Loucy (cell line): ENCODE measurements at regions not wholly inside any gene's neighbourhood (a gene's known extent, or its start where the extent isn't known, plus 50 kb on each side); places are given as distances from the start of the nearest gene placed in this dataset.

ENCODE experiments used
- H2AFZ ChIP-seq: fragments of 200-600 bp; sonication (generic); 2 replicates; pipeline ENCODE4 v1.6.0; 2016; ENCODE audit warnings: antibody characterized with exemption, mild to moderate bottlenecking, low read length, moderate library complexity
- H3F3A ChIP-seq: fragments of 200-600 bp; 2 replicates; pipeline ENCODE4 v1.6.0; 2016; ENCODE audit warnings: antibody characterized with exemption, low read depth, mild to moderate bottlenecking
- H3K27me3 ChIP-seq: fragments of 200-600 bp; sonication (generic); 2 replicates; pipeline ENCODE4 v1.6.1; 2014; ENCODE audit warnings: low read length, mild to moderate bottlenecking; ENCODE audit not compliant: insufficient read depth, poor library complexity, severe bottlenecking
- H3K36me3 ChIP-seq: fragments of 200-600 bp; sonication (generic); 2 replicates; pipeline ENCODE4 v1.6.1; 2016; ENCODE audit warnings: low read length; ENCODE audit not compliant: insufficient read depth
- H3K4me1 ChIP-seq: fragments of 200-600 bp; sonication (generic); 2 replicates; pipeline ENCODE4 v1.5.1; 2014; ENCODE audit warnings: low read length, mild to moderate bottlenecking; ENCODE audit not compliant: insufficient read depth, poor library complexity, severe bottlenecking
- H3K4me2 ChIP-seq: fragments of 200-600 bp; sonication (generic); 2 replicates; pipeline ENCODE4 v1.6.0; 2014; ENCODE audit warnings: antibody characterized with exemption, low read length, low read depth, mild to moderate bottlenecking; ENCODE audit not compliant: poor library complexity, severe bottlenecking
- H3K4me3 ChIP-seq: fragments of 200-600 bp; sonication (generic); 2 replicates; pipeline ENCODE4 v1.5.1; 2014; ENCODE audit warnings: low read length, mild to moderate bottlenecking, mixed read lengths; ENCODE audit not compliant: poor library complexity, severe bottlenecking
- H3K79me2 ChIP-seq: fragments of 200-600 bp; sonication (generic); 2 replicates; pipeline ENCODE4 v1.6.1; 2014; ENCODE audit warnings: low read length; ENCODE audit not compliant: insufficient read depth
- H3K9ac ChIP-seq: fragments of 200-600 bp; sonication (generic); 2 replicates; pipeline ENCODE4 v1.6.0; 2014; ENCODE audit warnings: mild to moderate bottlenecking, low read depth, low read length, moderate library complexity; ENCODE audit not compliant: poor library complexity, severe bottlenecking
- H3K9me2 ChIP-seq: fragments of 200-600 bp; sonication (generic); replicated peaks from 2 replicates; pipeline ENCODE4 v1.6.1; 2016; ENCODE audit warnings: low read depth, low read length, mixed read lengths
- H3K9me3 ChIP-seq: fragments of 200-600 bp; sonication (generic); 2 replicates; pipeline ENCODE4 v1.6.1; 2014; ENCODE audit warnings: mild to moderate bottlenecking, antibody characterized with exemption, low read length, low read depth; ENCODE audit not compliant: insufficient read depth
- H4K20me1 ChIP-seq: fragments of 200-600 bp; sonication (generic); 2 replicates; pipeline ENCODE4 v1.6.0; 2014; ENCODE audit warnings: antibody characterized with exemption, low read length, mild to moderate bottlenecking; ENCODE audit not compliant: insufficient read depth, poor library complexity, severe bottlenecking
- EZH2phosphoT487 ChIP-seq: fragments of 200-600 bp; IDR thresholded peaks from 2 replicates; pipeline ENCODE4 v1.6.1; 2018; ENCODE audit warnings: antibody characterized with exemption, mild to moderate bottlenecking, moderate library complexity, borderline replicate concordance
- TF ChIP-seq, protein P1 (sequence below): fragments of 200-600 bp; sonication (generic); conservative IDR thresholded peaks from 2 replicates; pipeline ENCODE4 v1.5.1; 2014; ENCODE audit warnings: mild to moderate bottlenecking, antibody characterized with exemption, low read length

DNA sequence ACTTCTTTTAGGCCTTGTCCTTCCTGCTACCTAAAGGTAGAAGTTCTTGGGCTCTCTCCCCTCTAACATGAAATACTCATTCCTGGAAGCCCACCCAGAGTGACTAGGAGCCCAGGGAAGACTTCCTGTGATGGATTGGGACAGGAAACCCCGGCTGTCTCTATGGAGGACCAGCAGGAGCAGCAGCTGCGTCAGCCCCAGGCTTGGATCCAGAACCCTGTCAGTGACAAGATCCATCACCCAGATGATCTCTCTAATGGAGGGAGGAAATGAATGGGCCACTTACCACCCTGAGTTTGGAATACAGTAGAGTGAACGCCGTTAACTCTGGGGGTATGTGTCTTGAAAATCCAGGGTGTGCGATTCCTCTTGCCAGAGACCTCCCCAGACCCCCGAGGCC is 195.7 kb upstream of the WSCD1 start:
- H3K4me1 ChIP-seq, result no peaks in the 10 kb centered on the region
- peaks cover 2% of the 10 kb centered on the region; the same call in 1 of the 2 replicates for H3K9me3 ChIP-seq
- no peaks in the 10 kb centered on the region for H3K79me2 ChIP-seq
- H3F3A ChIP-seq, result no peaks in the 10 kb centered on the region
- no peak overlapping the region for H3K4me2 ChIP-seq
- no peaks in the 10 kb centered on the region for H3K9me2 ChIP-seq
- no peaks in the 10 kb centered on the region for H4K20me1 ChIP-seq
- H3K4me3 ChIP-seq, result no peak overlapping the region
- no peak overlapping the region for H3K9ac ChIP-seq
- H2AFZ ChIP-seq, result no peak overlapping the region
- H3K27me3 ChIP-seq, result no peaks in the 10 kb centered on the region
- TF ChIP-seq, protein P1, sequence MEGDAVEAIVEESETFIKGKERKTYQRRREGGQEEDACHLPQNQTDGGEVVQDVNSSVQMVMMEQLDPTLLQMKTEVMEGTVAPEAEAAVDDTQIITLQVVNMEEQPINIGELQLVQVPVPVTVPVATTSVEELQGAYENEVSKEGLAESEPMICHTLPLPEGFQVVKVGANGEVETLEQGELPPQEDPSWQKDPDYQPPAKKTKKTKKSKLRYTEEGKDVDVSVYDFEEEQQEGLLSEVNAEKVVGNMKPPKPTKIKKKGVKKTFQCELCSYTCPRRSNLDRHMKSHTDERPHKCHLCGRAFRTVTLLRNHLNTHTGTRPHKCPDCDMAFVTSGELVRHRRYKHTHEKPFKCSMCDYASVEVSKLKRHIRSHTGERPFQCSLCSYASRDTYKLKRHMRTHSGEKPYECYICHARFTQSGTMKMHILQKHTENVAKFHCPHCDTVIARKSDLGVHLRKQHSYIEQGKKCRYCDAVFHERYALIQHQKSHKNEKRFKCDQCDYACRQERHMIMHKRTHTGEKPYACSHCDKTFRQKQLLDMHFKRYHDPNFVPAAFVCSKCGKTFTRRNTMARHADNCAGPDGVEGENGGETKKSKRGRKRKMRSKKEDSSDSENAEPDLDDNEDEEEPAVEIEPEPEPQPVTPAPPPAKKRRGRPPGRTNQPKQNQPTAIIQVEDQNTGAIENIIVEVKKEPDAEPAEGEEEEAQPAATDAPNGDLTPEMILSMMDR, result no peak
- TF ChIP-seq EZH2phosphoT487, result no peak
- H3K36me3 ChIP-seq, result no peaks in the 10 kb centered on the region

DNA sequence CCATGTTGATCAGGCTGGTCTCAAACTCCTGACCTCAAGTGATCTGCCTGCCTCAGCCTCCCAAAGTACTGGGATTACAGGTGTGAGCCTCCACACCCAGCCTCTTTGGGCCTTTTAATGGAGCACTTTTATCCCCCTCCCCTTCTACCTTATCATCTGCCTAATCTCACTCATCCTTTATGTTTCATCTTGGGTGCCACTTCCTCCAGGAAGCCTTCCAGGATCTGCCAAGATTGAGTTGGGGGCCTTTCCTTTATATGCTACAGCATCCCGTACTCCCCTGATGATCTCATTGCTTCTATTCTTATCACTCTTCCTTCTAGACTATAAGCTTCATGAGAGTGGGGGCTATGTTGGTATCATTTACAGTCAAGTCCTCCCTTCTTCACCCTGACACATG is 192.8 kb upstream of the WSCD1 start:
- no peaks in the 10 kb centered on the region for H3K9me2 ChIP-seq
- H3K79me2 ChIP-seq, result no peaks in the 10 kb centered on the region
- no peaks in the 10 kb centered on the region for H3K4me1 ChIP-seq
- no peaks in the 10 kb centered on the region for H3K36me3 ChIP-seq
- no peaks in the 10 kb centered on the region for H3F3A ChIP-seq
- H3K27me3 ChIP-seq, result no peaks in the 10 kb centered on the region
- no peak overlapping the region for H3K9ac ChIP-seq
- H3K4me2 ChIP-seq, result no peak overlapping the region
- no peaks in the 10 kb centered on the region for H4K20me1 ChIP-seq
- no peak overlapping the region for H2AFZ ChIP-seq
- TF ChIP-seq, protein P1, result no peak
- H3K9me3 ChIP-seq, result peaks cover 2% of the 10 kb centered on the region; the same call in 1 of the 2 replicates
- no peak overlapping the region for H3K4me3 ChIP-seq

DNA sequence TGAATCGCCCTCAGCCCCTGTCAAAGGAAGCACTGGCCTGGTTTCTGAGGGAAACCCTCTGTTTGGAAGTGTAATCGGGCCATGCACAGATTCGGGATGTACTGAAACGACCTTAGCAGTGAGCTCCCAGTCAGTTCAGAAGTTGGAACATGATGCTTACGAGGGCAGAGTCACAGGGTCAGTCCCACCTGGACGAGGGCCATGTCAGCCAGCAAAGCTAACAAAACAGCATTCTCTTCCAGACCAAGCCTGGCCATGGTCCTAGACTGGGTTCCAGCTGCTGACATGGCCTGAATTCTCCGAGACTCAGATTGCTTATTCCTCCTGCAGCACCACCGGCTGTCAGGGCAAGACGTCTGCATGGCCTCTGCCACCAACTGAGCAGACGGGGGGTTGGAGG is 192.2 kb upstream of the WSCD1 start:
- TF ChIP-seq, protein P1, result no peak
- TF ChIP-seq EZH2phosphoT487, result no peak
- no peak overlapping the region for H3K9ac ChIP-seq
- no peak overlapping the region for H2AFZ ChIP-seq
- H3K4me2 ChIP-seq, result no peak overlapping the region
- H3K9me2 ChIP-seq, result no peaks in the 10 kb centered on the region
- H3F3A ChIP-seq, result no peaks in the 10 kb centered on the region
- no peaks in the 10 kb centered on the region for H3K36me3 ChIP-seq
- H3K27me3 ChIP-seq, result no peaks in the 10 kb centered on the region
- H4K20me1 ChIP-seq, result no peaks in the 10 kb centered on the region
- H3K9me3 ChIP-seq, result peaks cover 2% of the 10 kb centered on the region; the same call in 1 of the 2 replicates
- H3K4me3 ChIP-seq, result no peak overlapping the region
- H3K4me1 ChIP-seq, result no peaks in the 10 kb centered on the region
- no peaks in the 10 kb centered on the region for H3K79me2 ChIP-seq
